ENCODE measurements at regions not wholly inside any gene's neighbourhood (a gene's known extent, or its start where the extent isn't known, plus 50 kb on each side); places are given as distances from the start of the nearest gene placed in this dataset.

- FAIRE-seq = no peak
- no peak for TF ChIP-seq CTCF (IDR thresholded peaks at IDR 0.05; ENCODE audit: insufficient read depth, low read length, severe bottlenecking)
- DNase-seq (ENCODE audit: low read depth) = no peak
Measured at GRCh38 chr3:181614878-181615277, 96.8 kb upstream of the SOX2 start.

GRCh38 chr3:181613813-181614212, 97.9 kb upstream of the SOX2 start:
- no peaks in the 10 kb centered on the region for H3K27me3 ChIP-seq (ENCODE audit: control insufficient read depth, insufficient read depth, low read length)
- no peaks in the 10 kb centered on the region for H3K36me3 ChIP-seq (ENCODE audit: control insufficient read depth, insufficient read depth, low read length)
- TF ChIP-seq CTCF (IDR thresholded peaks at IDR 0.05; ENCODE audit: insufficient read depth, low read length, severe bottlenecking) = no peak
- no peak for DNase-seq (ENCODE audit: low read depth)
- no peak for FAIRE-seq
- no peak overlapping the region for H3K4me3 ChIP-seq (ENCODE audit: low read depth, low read length)

More at GRCh38 chr3:181614878-181615277, 96.8 kb upstream of the SOX2 start:
- Histone ChIP-seq H3K4me3 (ENCODE audit: low read depth, low read length) (no peak overlapping the region), H3K36me3 (ENCODE audit: control insufficient read depth, insufficient read depth, low read length) (no peaks in the 10 kb centered on the region), H3K27me3 (ENCODE audit: control insufficient read depth, insufficient read depth, low read length) (no peaks in the 10 kb centered on the region)

- Histone ChIP-seq H3K4me3 (ENCODE audit: low read depth, low read length) (no peak overlapping the region), H3K36me3 (ENCODE audit: control insufficient read depth, insufficient read depth, low read length) (no peaks in the 10 kb centered on the region), H3K27me3 (ENCODE audit: control insufficient read depth, insufficient read depth, low read length) (no peaks in the 10 kb centered on the region)
- FAIRE-seq (no peak), DNase-seq (ENCODE audit: low read depth) (no peak)
- TF ChIP-seq CTCF (IDR thresholded peaks at IDR 0.05; ENCODE audit: insufficient read depth, low read length, severe bottlenecking) = no peak
Measured at GRCh38 chr3:181613191-181613590, 98.5 kb upstream of the SOX2 start.

- no peak overlapping the region for H3K4me3 ChIP-seq (ENCODE audit: low read depth, low read length)
- no peaks in the 10 kb centered on the region for H3K36me3 ChIP-seq (ENCODE audit: control insufficient read depth, insufficient read depth, low read length)
- no peaks in the 10 kb centered on the region for H3K27me3 ChIP-seq (ENCODE audit: control insufficient read depth, insufficient read depth, low read length)
- DNase-seq (ENCODE audit: low read depth) = no peak
- FAIRE-seq = no peak
- no peak for TF ChIP-seq CTCF (IDR thresholded peaks at IDR 0.05; ENCODE audit: insufficient read depth, low read length, severe bottlenecking)
Measured at GRCh38 chr3:181610973-181611265, 100.8 kb upstream of the SOX2 start.

GRCh38 chr3:181610083-181610972, 101.4 kb upstream of the SOX2 start:
- Histone ChIP-seq H3K4me3 (ENCODE audit: low read depth, low read length) (no peak overlapping the region), H3K36me3 (ENCODE audit: control insufficient read depth, insufficient read depth, low read length) (no peaks in the 10 kb centered on the region), H3K27me3 (ENCODE audit: control insufficient read depth, insufficient read depth, low read length) (no peaks in the 10 kb centered on the region)
- FAIRE-seq = no peak
- no peak for DNase-seq (ENCODE audit: low read depth)
- TF ChIP-seq CTCF (IDR thresholded peaks at IDR 0.05; ENCODE audit: insufficient read depth, low read length, severe bottlenecking) = no peak

All from bronchial epithelial cell (primary cell).